ENCODE measurements at regions not wholly inside any gene's neighbourhood (a gene's known extent, or its start where the extent isn't known, plus 50 kb on each side); places are given as distances from the start of the nearest gene placed in this dataset.
"Not testable (repeated sequence)": the region's sequence is repeated elsewhere in the genome, so short reads cannot be mapped to it uniquely, and the experiment has no call there.

DNA sequence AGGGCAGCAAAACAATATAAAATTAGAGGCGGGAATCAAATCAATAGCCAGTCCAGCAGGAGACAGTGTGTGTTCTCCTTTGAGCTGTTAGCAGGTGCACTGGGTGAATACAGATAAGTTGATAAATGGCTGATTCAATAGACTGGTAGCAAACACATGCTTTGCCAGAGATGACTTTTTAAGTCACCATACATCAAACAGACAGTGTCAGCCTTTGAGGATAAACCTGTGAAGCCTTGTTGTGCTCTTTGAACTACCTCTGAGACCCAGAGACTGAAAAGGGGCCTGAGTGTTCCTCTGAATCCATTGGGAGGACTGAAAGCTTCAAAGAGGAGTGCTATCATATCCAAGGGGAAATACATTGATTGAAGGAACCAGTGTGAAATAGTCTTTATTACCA is 301.9 kb downstream of the RASEF start:
- DNase-seq: no peak

DNA sequence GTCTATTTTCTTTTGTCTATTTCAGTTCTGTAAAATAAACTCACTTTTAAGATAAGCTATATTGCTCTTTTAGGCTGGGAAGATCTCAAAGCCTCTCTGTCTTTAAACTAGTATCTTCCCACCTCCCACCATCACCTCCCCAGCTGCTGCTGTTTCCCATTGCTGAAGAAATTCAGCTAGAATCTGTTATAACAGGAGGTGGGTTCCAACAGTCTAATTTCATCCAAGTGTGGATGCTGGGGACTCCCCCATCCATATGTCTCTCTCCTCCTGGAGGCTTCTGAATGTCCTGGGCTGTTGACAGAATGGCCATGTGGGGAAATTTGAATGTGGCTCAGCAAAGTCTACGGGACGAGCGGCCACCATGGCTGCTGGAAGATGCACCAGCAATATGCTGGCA is 301.0 kb downstream of the RASEF start:
- no peak for DNase-seq

DNA sequence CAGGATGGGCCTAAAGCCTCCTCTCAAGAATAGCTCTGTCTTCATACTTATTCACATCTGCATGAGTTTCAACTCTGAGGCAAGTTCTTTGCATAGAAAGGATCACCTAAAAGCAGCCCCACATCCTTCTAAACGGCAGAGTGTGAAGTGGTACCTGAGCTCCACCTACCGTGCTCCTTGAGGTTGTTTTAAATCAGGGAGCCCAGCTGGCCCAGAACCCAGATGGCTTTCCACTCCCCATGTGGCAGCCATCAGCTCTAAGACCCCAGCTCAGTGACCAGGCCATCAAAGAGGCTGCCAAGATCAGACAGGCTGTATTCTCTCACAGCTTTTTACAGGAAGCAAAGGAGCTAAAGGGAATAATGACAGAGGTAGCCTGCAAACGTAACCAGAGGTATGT is 299.3 kb downstream of the RASEF start:
- peak; percentile 19 for DNase-seq

DNA sequence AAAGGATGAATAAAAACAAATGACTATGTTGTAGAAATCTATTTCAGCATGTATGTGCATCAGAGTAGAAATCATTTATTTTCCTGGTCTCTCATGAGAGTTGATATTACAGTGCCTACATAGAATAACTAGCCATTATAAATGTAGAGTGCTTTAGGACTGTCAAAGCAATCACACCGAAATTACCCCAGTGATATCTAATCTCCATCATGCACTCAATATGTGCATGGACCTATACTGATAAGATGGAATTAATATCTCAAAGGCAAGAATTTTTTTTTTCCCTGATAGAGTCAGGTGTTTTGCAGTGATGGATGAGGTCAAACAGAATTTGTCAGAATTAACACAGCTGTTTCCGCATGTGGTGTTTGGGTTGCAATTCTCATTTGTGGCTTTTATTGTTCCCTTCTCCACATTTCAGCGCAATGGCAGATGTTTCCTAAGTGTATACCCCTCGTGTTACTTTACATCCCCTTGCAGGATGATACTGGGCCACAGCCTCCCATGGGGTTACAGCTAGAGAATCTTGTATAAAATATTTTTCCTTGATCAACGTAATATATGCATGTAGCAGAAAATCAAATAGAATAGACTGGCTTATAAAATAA is 298.8 kb downstream of the RASEF start:
- no peak for DNase-seq

DNA sequence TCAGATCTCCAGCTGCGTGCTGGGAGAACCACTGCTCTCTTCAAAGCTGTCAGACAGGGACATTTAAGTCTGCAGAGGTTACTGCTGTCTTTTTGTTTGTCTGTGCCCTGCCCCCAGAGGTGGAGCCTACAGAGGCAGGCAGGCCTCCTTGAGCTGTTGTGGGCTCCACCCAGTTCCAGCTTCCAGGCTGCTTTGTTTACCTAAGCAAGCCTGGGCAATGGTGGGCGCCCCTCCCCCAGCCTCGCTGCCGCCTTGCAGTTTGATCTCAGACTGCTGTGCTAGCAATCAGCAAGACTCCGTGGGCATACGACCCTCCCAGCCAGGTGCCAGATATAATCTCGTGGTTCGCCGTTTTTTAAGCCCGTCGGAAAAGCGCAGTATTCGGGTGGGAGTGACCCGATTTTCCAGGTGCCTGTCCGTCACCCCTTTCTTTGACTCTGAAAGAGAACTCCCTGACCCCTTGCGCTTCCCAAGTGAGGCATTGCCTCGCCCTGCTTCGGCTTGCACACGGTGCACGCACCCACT is 288.2 kb downstream of the RASEF start:
- not testable (repeated sequence) for DNase-seq

DNA sequence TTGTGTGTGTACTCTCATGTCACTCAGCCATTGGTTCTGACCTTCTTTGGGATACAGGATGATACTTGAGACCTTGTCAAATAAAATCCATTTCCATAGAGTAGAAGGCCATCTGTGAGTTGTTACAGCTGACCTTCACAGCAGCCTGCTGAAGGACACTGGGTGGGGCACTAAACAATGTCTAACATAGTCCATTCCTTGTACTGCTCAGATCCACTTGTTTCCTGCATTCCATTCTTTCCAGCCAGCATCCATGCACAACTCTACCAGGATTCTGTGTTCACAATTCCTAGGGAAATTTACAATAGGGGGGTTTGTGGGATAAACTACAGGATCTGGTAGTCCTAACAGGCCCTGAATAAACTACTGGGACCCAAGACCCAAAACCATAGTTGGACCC is 286.4 kb downstream of the RASEF start:
- no peak for DNase-seq

DNA sequence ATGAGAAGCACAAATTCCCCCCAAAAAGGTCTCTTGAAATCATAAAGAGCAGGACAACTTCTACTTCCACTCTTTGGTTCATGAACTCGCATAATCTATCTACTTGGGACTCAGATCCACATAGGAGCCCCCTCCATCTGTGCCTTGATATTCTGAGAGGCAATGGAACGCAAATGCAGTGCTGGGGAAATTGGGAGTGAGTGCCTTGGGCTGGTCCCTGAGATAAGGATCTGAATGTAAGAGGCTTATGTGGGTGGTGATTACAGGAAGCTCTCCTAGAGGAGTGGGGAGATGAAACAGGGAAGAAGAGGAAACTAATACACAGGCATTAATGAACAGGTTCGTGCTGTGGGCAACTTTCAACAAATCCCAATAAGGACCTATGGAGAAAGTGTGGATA is 285.6 kb downstream of the RASEF start:
- DNase-seq: no peak

DNA sequence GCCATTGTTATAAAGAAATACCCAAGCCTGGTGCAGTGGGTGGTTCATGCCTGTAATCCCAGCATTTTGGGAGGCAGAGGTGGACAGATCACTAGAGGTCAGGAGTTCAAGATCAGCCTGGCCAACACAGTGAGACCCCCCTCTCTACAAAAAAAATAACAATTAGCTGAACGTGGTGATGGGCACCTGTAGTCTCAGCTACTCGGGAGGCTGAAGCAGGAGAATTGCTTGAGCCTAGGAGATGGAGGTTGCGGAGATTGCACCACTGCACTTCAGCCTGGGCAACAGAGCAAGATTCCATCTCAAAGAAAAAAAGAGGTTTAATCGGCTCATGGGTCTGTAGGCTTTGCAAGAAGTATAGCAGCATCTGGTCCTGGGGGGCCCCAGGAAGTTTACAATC is 284.0 kb downstream of the RASEF start:
- not testable (repeated sequence) for DNase-seq

DNA sequence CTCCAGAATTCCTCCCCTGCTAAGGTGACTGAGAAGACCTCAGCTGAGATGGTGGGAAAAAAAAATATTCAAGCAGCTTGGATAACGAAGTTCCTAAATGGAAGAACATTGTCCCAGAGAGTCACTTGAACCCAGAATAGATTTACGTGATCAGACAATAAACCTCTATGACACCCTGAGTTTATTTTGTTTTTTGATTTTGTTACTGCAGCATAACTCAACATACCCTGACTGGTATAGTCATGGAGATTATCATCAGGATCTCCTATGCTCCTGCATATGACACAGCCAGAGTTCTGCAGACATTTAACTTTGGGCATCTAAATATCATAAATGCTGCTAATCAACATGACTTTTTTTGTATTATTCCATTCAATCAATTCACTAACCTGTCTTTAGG is 282.9 kb downstream of the RASEF start:
- DNase-seq: no peak

DNA sequence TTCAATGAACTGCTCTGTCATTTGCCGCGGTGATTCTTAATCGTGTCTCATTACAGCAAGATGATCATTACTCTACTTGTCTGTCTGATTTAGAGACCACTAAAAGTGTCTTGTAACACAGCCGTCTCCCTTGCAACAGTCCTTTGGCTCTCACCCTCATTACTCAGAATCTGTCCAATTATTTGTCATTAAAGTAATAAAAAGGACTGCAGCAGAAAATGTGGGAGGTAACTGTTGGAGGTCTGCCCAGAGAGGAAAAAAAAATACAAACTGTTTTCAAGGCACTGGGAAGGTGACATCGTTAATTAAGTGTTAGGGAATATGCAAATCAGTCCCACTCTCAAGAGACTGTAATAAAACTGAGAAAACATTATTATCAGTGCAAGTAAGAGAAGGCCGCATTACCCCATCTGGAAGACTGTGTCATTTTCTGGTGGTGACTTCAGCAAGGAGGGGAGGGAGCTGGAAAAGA is 281.0 kb downstream of the RASEF start:
- DNase-seq: peak; percentile 44

DNA sequence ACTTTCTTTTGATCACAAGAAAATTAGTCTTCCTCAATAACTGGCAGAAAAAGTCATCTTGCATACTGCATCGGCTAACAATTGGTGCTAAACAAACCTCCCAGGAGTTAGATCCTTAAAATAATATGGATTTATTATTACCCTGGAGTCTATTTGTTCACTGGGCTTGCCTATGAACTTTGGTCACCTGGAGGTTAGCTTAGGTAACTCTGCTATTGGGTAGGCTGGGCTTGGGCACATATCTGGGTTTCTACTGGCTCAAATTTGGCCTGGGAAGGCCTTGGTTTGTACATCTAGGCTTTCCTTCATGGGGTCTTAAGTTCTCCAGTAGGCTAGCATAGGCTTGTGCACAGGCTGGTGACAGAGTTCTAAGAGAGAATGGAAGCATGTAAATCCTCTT is 279.9 kb downstream of the RASEF start:
- no peak for DNase-seq

DNA sequence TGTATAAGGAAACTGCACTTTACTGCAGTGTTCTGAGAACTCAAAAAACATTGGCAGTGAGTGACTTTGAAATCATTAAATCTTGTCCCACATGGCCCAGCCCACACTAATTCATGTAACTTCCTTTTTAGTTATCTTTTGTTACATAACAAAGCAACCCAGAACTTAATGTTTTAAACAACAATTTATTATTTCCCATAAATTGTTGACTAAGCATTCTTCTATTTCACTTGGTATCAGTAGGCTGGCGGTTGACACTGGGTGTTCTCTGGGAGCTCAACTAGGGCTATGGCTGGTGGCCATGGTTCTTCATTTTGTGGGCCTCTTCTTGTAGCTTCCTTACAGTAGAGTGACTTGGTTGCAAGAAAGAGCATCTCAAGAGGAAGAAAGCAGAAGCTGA is 278.4 kb downstream of the RASEF start:
- DNase-seq: no peak

DNA sequence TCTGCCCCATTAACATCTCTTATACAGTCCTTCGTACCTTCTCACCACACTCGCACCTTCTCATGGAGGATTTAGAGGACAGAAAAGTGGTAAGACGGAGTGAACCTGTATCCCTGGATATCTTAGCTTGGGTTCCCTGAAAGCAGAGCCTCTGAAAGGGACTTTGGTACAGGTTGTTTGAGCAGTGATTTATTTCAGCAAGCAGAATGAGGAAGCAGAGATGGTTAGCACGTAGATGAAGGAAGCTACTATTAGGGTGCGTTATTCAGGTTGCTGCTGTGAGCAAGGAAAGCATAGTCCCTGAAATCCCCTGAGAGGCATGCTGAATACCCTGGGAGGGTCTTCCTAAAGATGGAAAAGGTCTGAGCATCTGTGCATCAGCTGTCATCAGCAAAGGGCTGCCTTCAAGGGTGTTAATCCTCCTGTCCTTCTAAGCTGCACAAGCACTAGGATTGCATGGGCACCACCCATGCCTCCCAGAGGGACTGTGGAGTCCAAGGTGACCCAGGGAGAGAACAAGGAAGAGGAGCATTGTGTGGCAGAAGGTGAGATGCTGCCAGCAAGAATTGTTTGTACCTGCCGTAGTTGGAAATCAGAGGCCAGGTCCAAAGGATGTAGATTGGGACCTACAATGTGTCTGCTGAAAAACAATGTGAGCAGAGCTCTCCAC is 273.7 kb downstream of the RASEF start:
- peak; percentile 69 for DNase-seq

DNA sequence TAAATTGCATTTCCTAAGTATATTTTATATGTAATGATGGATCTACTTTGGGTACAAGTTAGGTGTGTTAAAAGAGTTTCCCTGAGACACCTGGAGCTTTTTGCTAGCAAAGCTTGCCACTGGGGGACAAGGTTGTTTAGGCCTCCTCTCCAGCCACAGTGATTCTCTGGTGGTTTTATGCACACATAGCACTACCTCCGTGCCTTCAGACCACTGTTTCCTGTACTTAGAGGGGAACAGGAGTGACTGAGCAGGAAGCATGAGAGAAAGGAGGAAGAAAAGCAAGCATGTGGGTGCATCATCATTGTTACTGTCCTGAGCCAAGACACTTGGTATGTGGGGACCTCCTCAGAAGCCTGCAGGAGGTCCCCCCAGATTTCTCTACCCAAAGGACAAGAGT is 272.1 kb downstream of the RASEF start:
- no peak for DNase-seq

DNA sequence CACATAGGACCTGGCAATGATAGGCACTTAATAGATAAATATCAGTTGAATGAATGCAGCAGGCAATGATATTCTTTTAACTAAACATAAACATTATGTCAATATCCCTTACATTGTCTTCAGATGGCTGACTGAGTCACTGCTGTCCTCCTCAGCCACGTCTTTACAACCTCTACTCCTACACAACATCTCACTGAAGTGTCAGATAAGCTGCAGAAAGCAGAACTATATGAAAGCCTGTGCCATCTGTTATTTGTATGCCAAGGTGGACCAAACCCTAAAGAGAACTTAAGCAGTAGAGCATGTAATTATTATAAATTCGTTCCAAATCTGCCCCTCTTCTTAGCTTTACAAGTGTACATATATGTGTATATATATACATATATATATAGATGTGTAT is 271.2 kb downstream of the RASEF start:
- no peak for DNase-seq

DNA sequence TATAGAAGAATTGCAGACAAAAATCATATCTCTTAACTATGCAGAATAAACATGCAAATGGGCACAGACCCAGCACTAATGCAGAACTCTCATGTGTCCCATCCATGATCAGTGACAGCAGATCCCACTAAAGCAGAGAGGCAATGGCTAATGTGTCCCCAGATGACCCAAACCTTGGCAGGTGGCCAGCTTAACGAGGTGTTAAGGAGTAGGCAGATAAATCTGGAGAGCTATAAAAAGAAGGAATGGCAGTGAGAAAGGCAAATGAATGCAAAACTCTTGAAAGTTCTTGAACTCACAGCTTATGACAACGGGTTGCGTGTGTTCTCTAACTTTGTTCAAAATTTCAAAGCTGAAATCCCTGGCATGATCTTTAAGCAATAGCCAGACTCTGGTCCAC is 265.4 kb downstream of the RASEF start:
- peak; percentile 67 for DNase-seq

DNA sequence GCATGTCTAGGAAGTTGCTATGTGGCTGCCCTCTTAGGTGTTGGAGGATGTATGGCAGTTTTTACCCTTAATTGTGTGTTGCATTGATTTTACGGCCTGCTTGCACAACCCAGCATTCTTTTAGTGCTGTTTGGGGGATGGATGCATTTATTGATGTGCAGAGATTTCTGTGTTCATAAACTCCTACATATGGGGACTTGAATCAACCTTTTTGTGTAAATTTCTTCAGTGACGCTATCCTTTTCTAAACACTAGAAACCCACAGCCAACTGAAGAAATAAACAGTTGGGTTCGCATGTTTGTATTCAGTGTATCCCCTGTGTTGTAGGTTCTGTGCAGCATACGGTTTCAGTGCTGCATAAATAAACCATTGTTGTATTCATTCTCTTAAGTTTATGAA is 263.7 kb downstream of the RASEF start:
- no peak for DNase-seq

DNA sequence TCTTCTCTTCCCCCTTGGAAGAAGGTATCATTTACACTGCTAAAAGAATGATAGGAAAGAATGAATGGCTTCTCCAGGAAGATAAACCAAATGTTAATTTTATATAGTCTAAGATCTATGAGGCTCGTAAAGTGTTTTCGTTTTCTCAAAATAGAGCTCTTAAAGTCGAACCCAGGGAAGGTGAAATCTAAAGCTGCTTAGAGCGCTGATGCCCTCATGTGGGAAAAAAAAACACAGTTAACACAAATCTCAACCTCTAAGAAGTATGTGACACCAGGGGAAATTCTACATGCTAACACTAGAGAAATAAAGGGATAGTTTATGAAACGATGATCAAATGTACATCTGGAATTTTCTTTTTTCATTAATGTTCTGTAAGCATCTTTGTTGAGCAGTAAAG is 257.9 kb downstream of the RASEF start:
- DNase-seq: no peak

DNA sequence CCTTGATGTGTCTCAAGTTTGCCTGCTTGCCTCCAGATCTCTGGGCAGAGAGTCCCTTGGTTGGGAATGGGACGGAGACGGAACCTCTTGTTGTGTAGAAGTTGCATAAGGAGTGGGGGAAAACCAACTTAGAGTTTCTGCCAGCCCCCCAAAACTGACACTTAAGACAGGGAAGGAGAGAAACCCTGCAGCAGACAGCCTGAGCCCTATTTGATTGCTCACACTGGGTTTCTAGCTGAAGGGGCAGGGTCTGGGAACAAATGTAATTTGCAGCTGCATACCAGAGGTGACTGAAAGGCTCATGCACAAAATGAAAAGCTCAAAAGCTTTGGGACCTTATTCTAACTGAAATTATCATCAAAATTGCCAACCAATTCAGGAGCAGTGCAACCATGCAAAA is 254.5 kb downstream of the RASEF start:
- no peak for DNase-seq

DNA sequence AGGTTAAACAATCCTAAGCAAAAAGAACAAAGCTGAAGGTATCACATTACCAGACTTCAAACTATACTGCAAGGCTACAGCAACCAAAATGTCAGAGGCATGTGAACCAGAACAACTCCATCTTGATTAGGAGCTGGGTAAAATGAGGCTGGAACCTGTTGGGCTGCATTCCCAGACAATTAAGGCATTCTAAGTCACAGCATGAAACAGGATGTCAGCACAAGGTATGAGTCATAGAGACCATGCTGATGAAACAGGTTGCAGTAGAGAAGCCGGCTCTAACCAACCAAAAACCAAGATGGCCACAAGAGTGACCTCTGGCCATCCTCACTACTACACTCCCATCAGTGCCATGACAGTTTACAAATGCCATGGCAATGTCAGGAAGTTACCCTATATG is 252.0 kb downstream of the RASEF start:
- DNase-seq: no peak

DNA sequence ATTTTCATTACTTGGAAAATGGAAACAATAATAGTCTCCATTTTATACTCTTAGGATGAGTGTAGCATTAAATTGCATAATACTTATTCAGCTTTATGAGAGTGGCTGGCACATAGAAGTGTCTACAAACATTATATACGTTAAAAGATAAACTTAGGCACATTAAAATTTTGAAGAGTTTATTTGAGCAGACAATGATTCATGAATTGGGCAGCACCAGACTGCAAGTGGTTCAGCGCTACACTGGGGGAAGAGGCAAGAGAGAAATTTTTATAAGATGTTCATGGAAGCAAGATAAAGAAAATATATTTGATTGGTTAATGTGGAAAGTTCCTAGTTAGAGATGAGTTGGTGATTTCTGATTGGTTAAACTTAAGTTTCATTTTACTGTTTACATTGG is 243.7 kb downstream of the RASEF start:
- DNase-seq: no peak

DNA sequence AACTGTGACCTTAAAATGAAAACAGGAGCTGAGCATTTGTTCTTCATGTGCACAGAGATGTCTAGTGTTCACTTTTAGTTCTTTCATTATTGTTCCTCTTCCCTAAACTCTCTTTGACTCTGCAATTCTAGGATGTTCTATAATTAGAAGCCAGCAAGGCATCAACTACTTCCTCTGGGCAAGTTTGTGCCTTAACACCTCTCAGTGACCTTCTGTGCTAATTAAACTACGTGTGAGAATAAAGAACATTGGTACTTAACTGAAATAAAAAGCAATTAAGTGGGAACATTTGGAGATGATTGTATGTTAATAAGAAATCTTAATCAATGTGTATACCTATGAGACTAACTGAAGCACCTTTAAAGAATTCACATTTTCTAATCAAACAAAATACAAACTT is 242.8 kb downstream of the RASEF start:
- DNase-seq: no peak

DNA sequence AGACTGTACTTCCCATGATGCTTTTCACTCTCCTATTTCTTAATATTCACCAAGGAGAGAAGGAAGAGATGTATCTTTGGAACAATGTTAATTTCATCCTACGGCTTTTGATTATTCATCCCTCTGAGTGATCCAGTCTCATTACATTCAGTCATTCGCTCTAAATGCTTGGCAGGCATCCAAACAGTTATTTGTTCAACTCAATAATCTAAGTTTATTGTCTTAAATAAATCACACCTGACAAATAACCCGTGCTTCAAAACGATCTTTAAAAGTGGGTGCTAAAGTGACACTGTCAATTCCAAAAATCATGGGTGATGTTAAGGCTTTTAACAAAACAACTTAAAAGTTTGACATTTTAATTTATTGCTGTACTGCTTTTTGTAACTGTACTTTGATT is 233.1 kb downstream of the RASEF start:
- no peak for DNase-seq

DNA sequence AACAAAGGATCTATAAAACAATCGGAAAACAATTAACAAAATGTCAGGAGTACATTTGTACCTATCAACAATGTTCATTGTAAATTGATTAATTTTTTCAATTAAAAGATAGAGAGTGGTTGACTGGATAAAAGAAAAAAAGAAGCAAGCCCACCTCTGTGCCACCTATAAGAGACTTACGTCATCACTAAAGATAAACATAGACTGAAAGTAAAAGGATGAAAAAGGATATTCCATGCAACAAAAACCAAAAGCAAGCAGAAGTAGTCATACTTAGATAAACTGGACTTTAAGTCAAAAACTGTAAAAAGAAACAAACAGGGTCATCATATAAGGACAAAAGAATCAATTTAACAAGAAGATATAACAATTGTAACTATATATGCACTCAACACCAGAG is 197.4 kb downstream of the RASEF start:
- DNase-seq: no peak
